GM23338 (cell line): ENCODE measurements at regions not wholly inside any gene's neighbourhood (a gene's known extent, or its start where the extent isn't known, plus 50 kb on each side); places are given as distances from the start of the nearest gene placed in this dataset.

Source experiments
- ATAC-seq: fragments of 200-7000 bp; cut with Tn5 transposase; 3 replicates; pipeline ENCODE4 v1.9.1; 2020
- DNase-seq: peaks from one replicate; pipeline ENCODE4 v3.0.0-alpha.2; 2015; ENCODE audit warnings: low spot score
- H2AFZ ChIP-seq: fragments of 200-600 bp; sonication (generic); 2 replicates; pipeline ENCODE4 v1.8.0; 2016; ENCODE audit warnings: antibody characterized with exemption, mild to moderate bottlenecking, moderate library complexity
- H3F3A ChIP-seq: fragments of 200-600 bp; sonication (generic); replicated peaks from 2 replicates; pipeline ENCODE4 v1.8.0; 2017; ENCODE audit warnings: antibody characterized with exemption, mixed run types, low read depth
- H3K27ac ChIP-seq: fragments of 200-600 bp; sonication (generic); 2 replicates; pipeline ENCODE4 v1.6.1; 2016; ENCODE audit warnings: low read depth
- H3K27me3 ChIP-seq: fragments of 200-600 bp; sonication (generic); 2 replicates; pipeline ENCODE4 v1.8.0; 2016; ENCODE audit warnings: mild to moderate bottlenecking, mixed run types, moderate library complexity; ENCODE audit not compliant: insufficient read depth
- H3K36me3 ChIP-seq: fragments of 200-600 bp; sonication (generic); 2 replicates; pipeline ENCODE4 v1.8.0; 2016; ENCODE audit warnings: mild to moderate bottlenecking; ENCODE audit not compliant: insufficient read depth
- H3K4me1 ChIP-seq: fragments of 200-600 bp; sonication (generic); 2 replicates; pipeline ENCODE4 v1.8.0; 2016; ENCODE audit warnings: mild to moderate bottlenecking, moderate library complexity; ENCODE audit not compliant: insufficient read depth
- H3K4me2 ChIP-seq: fragments of 200-600 bp; sonication (generic); 2 replicates; pipeline ENCODE4 v1.7.1; 2017; ENCODE audit warnings: mixed run types
- H3K4me3 ChIP-seq: fragments of 200-600 bp; sonication (generic); 2 replicates; pipeline ENCODE4 v1.6.1; 2016; ENCODE audit warnings: mixed run types
- H3K79me2 ChIP-seq: fragments of 200-600 bp; sonication (generic); replicated peaks from 2 replicates; pipeline ENCODE4 v1.8.0; 2017; ENCODE audit warnings: mild to moderate bottlenecking; ENCODE audit not compliant: insufficient read depth
- H3K9me2 ChIP-seq: fragments of 200-600 bp; sonication (generic); 2 replicates; pipeline ENCODE4 v1.8.0; 2017; ENCODE audit not compliant: insufficient read depth
- H4K20me1 ChIP-seq: fragments of 200-600 bp; sonication (generic); replicated peaks from 2 replicates; pipeline ENCODE4 v1.8.0; 2017; ENCODE audit warnings: mild to moderate bottlenecking; ENCODE audit not compliant: insufficient read depth
- H3K27ac Mint-ChIP-seq: 2 replicates; pipeline ENCODE4 v1.8.0; 2020; ENCODE audit warnings: inconsistent platforms, mild to moderate bottlenecking, moderate library complexity, mixed read lengths
- H3K27me3 Mint-ChIP-seq: 3 replicates; pipeline ENCODE4 v1.8.0; 2022; ENCODE audit warnings: low read depth, mild to moderate bottlenecking, moderate library complexity, mixed read lengths, inconsistent platforms; ENCODE audit not compliant: insufficient read depth, poor library complexity
- H3K36me3 Mint-ChIP-seq: 3 replicates; pipeline ENCODE4 v1.8.0; 2021; ENCODE audit warnings: low read depth, mild to moderate bottlenecking, inconsistent platforms, moderate library complexity, mixed read lengths
- H3K4me1 Mint-ChIP-seq: 3 replicates; pipeline ENCODE4 v1.8.0; 2020; ENCODE audit warnings: mild to moderate bottlenecking, inconsistent platforms, mixed read lengths
- H3K4me3 Mint-ChIP-seq: 3 replicates; pipeline ENCODE4 v1.8.0; 2021; ENCODE audit warnings: moderate library complexity, mild to moderate bottlenecking, inconsistent platforms, mixed read lengths
- H3K9me3 Mint-ChIP-seq: 3 replicates; pipeline ENCODE4 v1.8.0; 2020; ENCODE audit warnings: moderate library complexity, mild to moderate bottlenecking, inconsistent platforms, mixed read lengths
- CTCF ChIP-seq, 2 experiments: fragments of 200-600 bp in 1 of 2; sonication (generic) in 1 of 2; conservative IDR thresholded peaks; 2 replicates each; pipeline versions ENCODE4 v1.5.1 to v1.6.1; 2016 to 2017; ENCODE audit warnings: antibody characterized with exemption in 2 of 2, low read depth in 2 of 2, mild to moderate bottlenecking in 2 of 2, moderate library complexity in 1 of 2
- EZH2phosphoT487 ChIP-seq: fragments of 200-600 bp; sonication (generic); IDR thresholded peaks from one replicate; pipeline ENCODE4 v1.8.1; 2018; ENCODE audit warnings: antibody characterized with exemption; ENCODE audit not compliant: unreplicated experiment
- NANOG ChIP-seq: IDR thresholded peaks from 2 replicates; pipeline ENCODE4 v1.6.1; 2016; ENCODE audit warnings: antibody characterized with exemption, borderline replicate concordance
- REST ChIP-seq: IDR thresholded peaks from one replicate; pipeline ENCODE4 v1.6.1; 2018; ENCODE audit warnings: antibody characterized with exemption; ENCODE audit not compliant: unreplicated experiment
- STAT1 ChIP-seq: IDR thresholded peaks from one replicate; pipeline ENCODE4 v1.6.1; 2016; ENCODE audit warnings: antibody characterized with exemption; ENCODE audit not compliant: unreplicated experiment
- ZNF331 ChIP-seq: fragments of 250-450 bp; sonication (Bioruptor Pico); IDR thresholded peaks from 2 replicates; pipeline ENCODE4 v1.5.0; 2020; ENCODE audit warnings: low read depth, mild to moderate bottlenecking, moderate library complexity
- ZNF462 ChIP-seq: fragments of 250-450 bp; sonication (Bioruptor Pico); IDR thresholded peaks from 2 replicates; pipeline ENCODE4 v1.5.0; 2020; ENCODE audit warnings: mild to moderate bottlenecking, moderate library complexity

GRCh38 chrX:81405781-81406180 is 203.9 kb downstream of the SH3BGRL start:
- Mint-ChIP-seq H3K4me1 (no peaks in the 10 kb centered on the region), H3K27me3 (no peaks in the 10 kb centered on the region), H3K9me3 (no peaks in the 10 kb centered on the region), H3K4me3 (no peak overlapping the region), H3K27ac (no peak overlapping the region), H3K36me3 (no peaks in the 10 kb centered on the region)
- ATAC-seq (no peak), DNase-seq (no peak)
- Histone ChIP-seq H3F3A (no peaks in the 10 kb centered on the region), H3K4me1 (no peaks in the 10 kb centered on the region), H3K27ac (no peak overlapping the region), H3K36me3 (no peaks in the 10 kb centered on the region), H3K27me3 (no peaks in the 10 kb centered on the region), H3K4me2 (no peak overlapping the region), H3K9me2 (no peaks in the 10 kb centered on the region), H3K79me2 (no peaks in the 10 kb centered on the region), H4K20me1 (no peaks in the 10 kb centered on the region), H2AFZ (no peak overlapping the region), H3K4me3 (no peak overlapping the region)
- TF ChIP-seq ZNF462 (CRISPR knock-in tag): no peak
- no peak for TF ChIP-seq NANOG
- no peak for TF ChIP-seq STAT1
- TF ChIP-seq REST: no peak
- TF ChIP-seq CTCF (conservative IDR thresholded peaks at IDR 0.05; ENCODE audit: low read depth in 2 of 2): no peak
- TF ChIP-seq ZNF331: no peak
- no peak for TF ChIP-seq EZH2phosphoT487
